ENCODE measurements at regions not wholly inside any gene's neighbourhood (a gene's known extent, or its start where the extent isn't known, plus 50 kb on each side); places are given as distances from the start of the nearest gene placed in this dataset.
"Not testable (repeated sequence)": the region's sequence is repeated elsewhere in the genome, so short reads cannot be mapped to it uniquely, and the experiment has no call there.

GRCh38 chr4:3972626-3973025, 206.4 kb downstream of the ADRA2C start:
- H3K4me3 ChIP-seq; ATAC-seq; intact Hi-C loops (cut with micrococcal nuclease; ENCODE audit: unreplicated experiment); H3K4me2 ChIP-seq (ENCODE audit: control insufficient read depth, insufficient read depth); H3K9me3 ChIP-seq (replicated peaks; ENCODE audit: control insufficient read depth, insufficient read depth, low read length); CTCF ChIA-PET; H4K20me1 ChIP-seq (ENCODE audit: control insufficient read depth, insufficient read depth); RAD21 ChIA-PET (ENCODE audit: unreplicated experiment); H3K27ac ChIP-seq (ENCODE audit: control insufficient read depth, insufficient read depth); POLR2A ChIA-PET; H3K36me3 ChIP-seq (ENCODE audit: control insufficient read depth in 2 of 2, insufficient read depth in 2 of 2, low read length in 1 of 2); H3K27me3 ChIP-seq (replicated peaks in 1 of 2; ENCODE audit: control insufficient read depth in 2 of 2, insufficient read depth in 2 of 2, low read length in 1 of 2); H3K9ac ChIP-seq (ENCODE audit: control insufficient read depth, insufficient read depth, low read length); H3K79me2 ChIP-seq (ENCODE audit: control insufficient read depth, insufficient read depth, low read length); H2AFZ ChIP-seq (ENCODE audit: control insufficient read depth, low read depth, low read length); SMC1A ChIA-PET (ENCODE audit: uncharacterized antibody, unreplicated experiment); H3K4me1 ChIP-seq (ENCODE audit: control insufficient read depth, insufficient read depth, low read length); DNase-seq (ENCODE audit: low read depth, low spot score); in situ Hi-C loops (cut with MboI); BruUV-seq (replicated peaks); FAIRE-seq: not testable (repeated sequence)
- 26% methylated on average over 2 of the region's 2 CpGs for WGBS (ENCODE audit: insufficient coverage, insufficient replicate concordance, low lambda C conversion rate, missing lambda C conversion rate)

- H3K27ac ChIP-seq (ENCODE audit: control insufficient read depth, insufficient read depth); intact Hi-C loops (cut with micrococcal nuclease; ENCODE audit: unreplicated experiment); H3K27me3 ChIP-seq (replicated peaks in 1 of 2; ENCODE audit: control insufficient read depth in 2 of 2, insufficient read depth in 2 of 2, low read length in 1 of 2); POLR2A ChIA-PET; DNase-seq (ENCODE audit: low read depth, low spot score); BruUV-seq (replicated peaks); in situ Hi-C loops (cut with MboI); H2AFZ ChIP-seq (ENCODE audit: control insufficient read depth, low read depth, low read length); H3K4me2 ChIP-seq (ENCODE audit: control insufficient read depth, insufficient read depth); H3K4me3 ChIP-seq; H3K36me3 ChIP-seq (ENCODE audit: control insufficient read depth in 2 of 2, insufficient read depth in 2 of 2, low read length in 1 of 2); H3K4me1 ChIP-seq (ENCODE audit: control insufficient read depth, insufficient read depth, low read length); SMC1A ChIA-PET (ENCODE audit: uncharacterized antibody, unreplicated experiment); RAD21 ChIA-PET (ENCODE audit: unreplicated experiment); FAIRE-seq; CTCF ChIA-PET; H3K9me3 ChIP-seq (replicated peaks; ENCODE audit: control insufficient read depth, insufficient read depth, low read length); ATAC-seq; H3K79me2 ChIP-seq (ENCODE audit: control insufficient read depth, insufficient read depth, low read length); H4K20me1 ChIP-seq (ENCODE audit: control insufficient read depth, insufficient read depth); H3K9ac ChIP-seq (ENCODE audit: control insufficient read depth, insufficient read depth, low read length): not testable (repeated sequence)
- WGBS (ENCODE audit: insufficient coverage, insufficient replicate concordance, low lambda C conversion rate, missing lambda C conversion rate) = 57% methylated on average over 12 of the region's 18 CpGs
Measured at GRCh38 chr4:3973581-3974200, 207.5 kb downstream of the ADRA2C start.

DNA sequence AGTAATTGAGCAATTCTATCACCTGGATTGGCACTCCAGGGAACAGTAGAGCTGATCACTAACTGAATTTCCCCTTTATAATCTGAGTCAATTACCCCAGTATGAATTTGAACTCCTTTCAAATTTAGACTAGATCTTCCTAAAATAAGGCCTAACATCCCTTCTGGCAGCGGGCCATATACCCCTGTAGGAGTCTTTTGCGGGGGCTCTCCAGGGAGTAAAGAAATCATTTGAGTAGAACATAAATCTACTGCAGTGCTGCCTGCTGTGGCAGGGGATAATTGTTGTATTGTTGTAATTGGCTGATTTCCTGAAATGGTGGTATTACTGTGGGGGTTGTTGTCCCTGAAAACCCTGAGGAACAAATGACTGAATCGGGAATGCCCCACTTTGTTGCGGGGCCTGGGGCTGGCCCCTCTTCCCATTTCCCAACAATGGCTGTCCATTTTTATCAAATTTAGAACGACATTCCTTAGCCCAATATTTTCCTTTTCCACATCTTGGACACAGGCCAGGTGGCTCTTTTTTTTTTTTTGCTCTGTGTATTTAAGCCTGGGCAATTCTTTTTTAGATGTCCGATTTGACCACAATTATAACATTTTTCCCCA, 217.4 kb downstream of the ADRA2C start:
- H3K36me3 ChIP-seq (ENCODE audit: control insufficient read depth in 2 of 2, insufficient read depth in 2 of 2, low read length in 1 of 2); H3K9ac ChIP-seq (ENCODE audit: control insufficient read depth, insufficient read depth, low read length); H4K20me1 ChIP-seq (ENCODE audit: control insufficient read depth, insufficient read depth); BruUV-seq (replicated peaks); H3K4me3 ChIP-seq; H3K27me3 ChIP-seq (replicated peaks in 1 of 2; ENCODE audit: control insufficient read depth in 2 of 2, insufficient read depth in 2 of 2, low read length in 1 of 2); SMC1A ChIA-PET (ENCODE audit: uncharacterized antibody, unreplicated experiment); RAD21 ChIA-PET (ENCODE audit: unreplicated experiment); H3K4me1 ChIP-seq (ENCODE audit: control insufficient read depth, insufficient read depth, low read length); ATAC-seq; H3K4me2 ChIP-seq (ENCODE audit: control insufficient read depth, insufficient read depth); POLR2A ChIA-PET; H3K9me3 ChIP-seq (replicated peaks; ENCODE audit: control insufficient read depth, insufficient read depth, low read length); FAIRE-seq; H3K27ac ChIP-seq (ENCODE audit: control insufficient read depth, insufficient read depth); CTCF ChIA-PET; H2AFZ ChIP-seq (ENCODE audit: control insufficient read depth, low read depth, low read length); DNase-seq (ENCODE audit: low read depth, low spot score); H3K79me2 ChIP-seq (ENCODE audit: control insufficient read depth, insufficient read depth, low read length): not testable (repeated sequence)
- 23% methylated on average over 5 of the region's 6 CpGs for WGBS (ENCODE audit: insufficient coverage, insufficient replicate concordance, low lambda C conversion rate, missing lambda C conversion rate)
- in situ Hi-C loops (cut with MboI) = loop anchor here (10.0 to 25.0 kb wide), 2 partner anchors 121 to 354 kb away; no protein-coding TSS in a partner anchor
- intact Hi-C loops (cut with micrococcal nuclease; ENCODE audit: unreplicated experiment) = loop anchor here (5.0 to 10.0 kb wide), 2 partner anchors 124 to 181 kb away; no protein-coding TSS in a partner anchor

Data from GM12878 (cell line).